Panc1 (cell line): ENCODE measurements at regions not wholly inside any gene's neighbourhood (a gene's known extent, or its start where the extent isn't known, plus 50 kb on each side); places are given as distances from the start of the nearest gene placed in this dataset.

Source experiments
- ATAC-seq: fragments of 200-7000 bp; cut with Tn5 transposase; 2 replicates; pipeline ENCODE4 v1.9.1; 2020; ENCODE audit warnings: mild to moderate bottlenecking, moderate library complexity
- BruUV-seq: library from RNA; stranded (reverse); fragments of 400-500 nt; replicated peaks from 2 replicates; lab custom pipeline; 2021; lab: Mats Ljungman, UMichigan
- CTCF ChIA-PET: fragments of 300-600 bp; sonication (Branson Sonifier 250); formaldehyde crosslinking; loops from one replicate; lab custom pipeline; 2022; ENCODE audit warnings: antibody characterized with exemption; lab: Charles Lee
- POLR2A ChIA-PET: fragments of 300-600 bp; sonication (Branson Sonifier 250); formaldehyde crosslinking; loops from one replicate; lab custom pipeline; 2022; ENCODE audit warnings: antibody characterized with exemption; lab: Charles Lee
- DNase-seq: peaks from one replicate; pipeline ENCODE4 v3.0.0-alpha.2; 2010; ENCODE audit warnings: low read depth, low spot score
- H3K27ac ChIP-seq: 2 replicates; pipeline ENCODE4 v1.5.1; 2011; ENCODE audit warnings: mild to moderate bottlenecking, low read length, inconsistent platforms
- H3K27me3 ChIP-seq: fragments of 200-500 bp; sonication (Bioruptor generic); 2 replicates; pipeline ENCODE4 v1.6.0; 2014; ENCODE audit warnings: low read length, inconsistent platforms; ENCODE audit not compliant: control insufficient read depth, insufficient read depth
- H3K36me3 ChIP-seq: fragments of 200-500 bp; sonication (Bioruptor generic); 2 replicates; pipeline ENCODE4 v1.5.1; 2014; ENCODE audit warnings: inconsistent platforms, mild to moderate bottlenecking, low read length, moderate library complexity; ENCODE audit not compliant: control insufficient read depth, insufficient read depth
- H3K4me1 ChIP-seq: 2 replicates; pipeline ENCODE4 v1.5.1; 2011; ENCODE audit warnings: inconsistent platforms, mild to moderate bottlenecking, low read length, moderate library complexity; ENCODE audit not compliant: control insufficient read depth, insufficient read depth
- H3K4me3 ChIP-seq, 2 experiments: 2 replicates each; pipeline ENCODE4 v1.5.1; 2011 to 2012; ENCODE audit warnings: low read depth in 2 of 2, low read length in 2 of 2, mild to moderate bottlenecking in 2 of 2, inconsistent platforms in 1 of 2, moderate library complexity in 1 of 2
- H3K9me3 ChIP-seq: fragments of 200-500 bp; sonication (Bioruptor generic); 2 replicates; pipeline ENCODE4 v1.5.1; 2014; ENCODE audit warnings: low read depth, mild to moderate bottlenecking, inconsistent platforms, low read length, moderate library complexity; ENCODE audit not compliant: control insufficient read depth, insufficient read depth
- CTCF ChIP-seq: fragments of 450-650 bp; IDR thresholded peaks from 2 replicates; pipeline ENCODE4 v1.5.1; 2017; ENCODE audit warnings: mild to moderate bottlenecking
- POLR2AphosphoS5 ChIP-seq: IDR thresholded peaks from 2 replicates; pipeline ENCODE4 v1.6.1; 2012; ENCODE audit warnings: mild to moderate bottlenecking, low read depth, low read length, moderate library complexity
- REST ChIP-seq, 2 experiments: IDR thresholded peaks; 2 replicates each; pipeline ENCODE4 v1.6.1; 2011 to 2012; ENCODE audit warnings: low read depth in 2 of 2, control low read depth in 1 of 2, low read length in 1 of 2, mild to moderate bottlenecking in 1 of 2, moderate library complexity in 1 of 2; ENCODE audit not compliant: insufficient read depth in 1 of 2
- SIN3A ChIP-seq: IDR thresholded peaks from 2 replicates; pipeline ENCODE4 v1.6.1; 2012; ENCODE audit warnings: low read depth, mild to moderate bottlenecking, low read length, moderate library complexity, borderline replicate concordance; ENCODE audit not compliant: insufficient read depth
- TCF7L2 ChIP-seq: IDR thresholded peaks from 2 replicates; pipeline ENCODE4 v1.6.1; 2011; ENCODE audit warnings: mild to moderate bottlenecking, low read depth, low read length, inconsistent platforms
- in situ Hi-C: cut with HindIII; loops from 2 replicates; pipeline ENCODE4 v1.10.0; 2016; ENCODE audit warnings: low sequenced_read_pairs, low pct_unique_long_range_greater_than_20kb
- intact Hi-C: fragments of 100-400 bp; cut with micrococcal nuclease; formaldehyde crosslinking; loops from one replicate; pipeline ENCODE4 v1.10.0; 2022; ENCODE audit not compliant: unreplicated experiment

- DNase-seq: no peak
- no peaks in the 10 kb centered on the region; the same call in 1 of the 2 replicates for H3K9me3 ChIP-seq
- H3K27me3 ChIP-seq: no peaks in the 10 kb centered on the region
- no peak for ATAC-seq
- no peak overlapping the region for H3K27ac ChIP-seq
- BruUV-seq: no TSS peak
- intact Hi-C loops: no loop called here
- H3K4me3 ChIP-seq: no peak overlapping the region
- in situ Hi-C loops: no loop called here
- TF ChIP-seq POLR2AphosphoS5 (no peak), CTCF (no peak), TCF7L2 (no peak), REST (IDR thresholded peaks at IDR 0.05; ENCODE audit: insufficient read depth in 1 of 2, low read depth in 2 of 2, low read length in 1 of 2) (no peak), SIN3A (no peak)
- H3K4me1 ChIP-seq: no peaks in the 10 kb centered on the region
- ChIA-PET CTCF (no interaction called here), POLR2A (no interaction called here)
- no peaks in the 10 kb centered on the region for H3K36me3 ChIP-seq
Observed at GRCh38 chr7:11988186-11988585, 156.2 kb upstream of the THSD7A start.

GRCh38 chr7:12002428-12002827, 170.4 kb upstream of the THSD7A start:
- ChIA-PET CTCF (no interaction called here), POLR2A (interaction anchor here (0.6 kb wide), 1 partner anchor 15 kb away, joined by 4 read pairs; no protein-coding TSS in a partner anchor)
- no peaks in the 10 kb centered on the region for H3K36me3 ChIP-seq
- no peaks in the 10 kb centered on the region for H3K4me1 ChIP-seq
- TF ChIP-seq POLR2AphosphoS5 (no peak), REST (IDR thresholded peaks at IDR 0.05; ENCODE audit: insufficient read depth in 1 of 2, low read depth in 2 of 2, low read length in 1 of 2) (no peak), TCF7L2 (no peak), SIN3A (no peak), CTCF (no peak)
- no peak overlapping the region for H3K27ac ChIP-seq
- no TSS peak for BruUV-seq
- in situ Hi-C loops: no loop called here
- H3K27me3 ChIP-seq: no peaks in the 10 kb centered on the region
- ATAC-seq: no peak
- no peak for DNase-seq
- no peaks in the 10 kb centered on the region for H3K9me3 ChIP-seq
- intact Hi-C loops: no loop called here
- H3K4me3 ChIP-seq: no peak overlapping the region
